Breast epithelium (tissue), 4 donors: ENCODE measurements at regions not wholly inside any gene's neighbourhood (a gene's known extent, or its start where the extent isn't known, plus 50 kb on each side); places are given as distances from the start of the nearest gene placed in this dataset.

Source experiments
- DNase-seq, 2 donors: peaks; one replicate each; pipeline ENCODE4 v3.0.0-alpha.2; 2019; ENCODE audit warnings: low spot score in 2 of 2
- H3K27ac ChIP-seq, 2 donors: fragments of 200-600 bp; sonication (generic) in 1 of 2; one replicate each; pipeline ENCODE4 v1.5.1; 2016 to 2019; ENCODE audit warnings: mild to moderate bottlenecking in 1 of 2
- H3K27me3 ChIP-seq, 2 donors: fragments of 200-600 bp; sonication (generic) in 1 of 2; one replicate each; pipeline versions ENCODE4 v1.5.1 to v1.6.0; 2017 to 2019; ENCODE audit warnings: control low read depth in 1 of 2, mild to moderate bottlenecking in 1 of 2
- H3K36me3 ChIP-seq: fragments of 200-600 bp; one replicate; pipeline ENCODE4 v1.5.1; 2019
- H3K4me1 ChIP-seq, 2 donors: fragments of 200-600 bp; sonication (generic); one replicate each; pipeline ENCODE4 v1.5.1; 2016 to 2019; ENCODE audit warnings: control low read depth in 1 of 2
- H3K4me3 ChIP-seq, 3 donors: fragments of 200-600 bp; sonication (generic); 1 replicate in 2 of 3; 2 replicates in 1 of 3; pipeline ENCODE4 v1.5.1; 2016 to 2019; ENCODE audit warnings: mild to moderate bottlenecking in 3 of 3, moderate library complexity in 2 of 3
- H3K9me3 ChIP-seq, 2 donors: fragments of 200-600 bp; sonication (generic) in 1 of 2; one replicate each; pipeline ENCODE4 v1.5.1; 2016 to 2019; ENCODE audit warnings: control low read depth in 1 of 2
- CTCF ChIP-seq, 3 donors: fragments of 450-650 bp; IDR thresholded peaks; one replicate each; pipeline ENCODE4 v1.5.1; 2016 to 2017; ENCODE audit warnings: antibody characterized with exemption in 3 of 3, mild to moderate bottlenecking in 3 of 3, moderate library complexity in 3 of 3
- POLR2A ChIP-seq: fragments of 450-650 bp; IDR thresholded peaks from one replicate; pipeline ENCODE4 v1.6.1; 2016; ENCODE audit warnings: antibody characterized with exemption, mild to moderate bottlenecking, moderate library complexity
- POLR2AphosphoS5 ChIP-seq, 3 donors: sonication (generic); formaldehyde crosslinking; IDR thresholded peaks; one replicate each; pipeline ENCODE4 v1.6.1; 2017; ENCODE audit warnings: antibody characterized with exemption in 3 of 3
- intact Hi-C: fragments of 100-400 bp; cut with DNase I; formaldehyde crosslinking; loops from one replicate; pipeline ENCODE4 v1.15.1; 2023; ENCODE audit warnings: low total_unique reads

DNA sequence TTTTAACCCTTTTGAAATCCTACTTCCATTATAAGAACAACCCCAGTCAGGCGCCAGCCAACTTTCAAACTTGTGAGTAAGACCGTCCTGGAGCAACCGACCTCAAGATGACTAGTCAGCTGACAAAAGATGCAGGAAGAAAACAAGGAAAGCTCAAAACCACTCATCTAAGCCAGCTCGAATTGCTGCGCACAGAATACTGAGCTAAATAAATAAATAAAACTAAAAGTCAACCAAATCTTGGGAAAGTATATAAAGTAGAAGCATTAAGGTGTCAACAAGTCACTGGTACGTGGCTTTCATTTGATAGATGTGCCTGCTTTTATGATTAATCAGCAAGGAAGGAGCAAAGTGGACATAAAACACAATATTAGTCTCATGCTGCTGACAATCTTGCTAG is 1269.8 kb downstream of the XPNPEP1 start:
- intact Hi-C loops = no loop called here

GRCh38 chr10:108639010-108639409 is 1284.3 kb downstream of the XPNPEP1 start:
- no peak for DNase-seq
- intact Hi-C loops = no loop called here
- no peaks in the 10 kb centered on the region for H3K4me1 ChIP-seq
- H3K36me3 ChIP-seq = no peaks in the 10 kb centered on the region
- no peaks in the 10 kb centered on the region for H3K27me3 ChIP-seq
- no peak overlapping the region for H3K4me3 ChIP-seq
- no peak for TF ChIP-seq POLR2A
- TF ChIP-seq CTCF (IDR thresholded peaks at IDR 0.05) = no peak
- no peak for TF ChIP-seq POLR2AphosphoS5 (IDR thresholded peaks at IDR 0.05)
- no peaks in the 10 kb centered on the region for H3K9me3 ChIP-seq
- no peak overlapping the region for H3K27ac ChIP-seq

More for the DNA sequence above, 1269.8 kb downstream of the XPNPEP1 start:
- H3K27me3 ChIP-seq = no peaks in the 10 kb centered on the region
- H3K4me1 ChIP-seq = no peaks in the 10 kb centered on the region
- no peak overlapping the region for H3K27ac ChIP-seq
- DNase-seq = no peak
- no peak overlapping the region for H3K4me3 ChIP-seq
- no peaks in the 10 kb centered on the region for H3K36me3 ChIP-seq
- TF ChIP-seq POLR2AphosphoS5 (IDR thresholded peaks at IDR 0.05) (no peak), CTCF (IDR thresholded peaks at IDR 0.05) (no peak), POLR2A (no peak)
- no peaks in the 10 kb centered on the region for H3K9me3 ChIP-seq

- intact Hi-C loops = no loop called here
- H3K4me1 ChIP-seq = no peaks in the 10 kb centered on the region
- TF ChIP-seq CTCF (IDR thresholded peaks at IDR 0.05) = no peak
- no peak for TF ChIP-seq POLR2AphosphoS5 (IDR thresholded peaks at IDR 0.05)
- TF ChIP-seq POLR2A = no peak
- H3K36me3 ChIP-seq = no peaks in the 10 kb centered on the region
- H3K27ac ChIP-seq = no peak overlapping the region
- H3K9me3 ChIP-seq = no peaks in the 10 kb centered on the region
- no peaks in the 10 kb centered on the region for H3K27me3 ChIP-seq
- DNase-seq = no peak
- no peak overlapping the region for H3K4me3 ChIP-seq
These were observed 1285.1 kb downstream of the XPNPEP1 start for GRCh38 chr10:108638225-108638624.

GRCh38 chr10:108633046-108633445 is 1290.3 kb downstream of the XPNPEP1 start:
- Histone ChIP-seq H3K27ac (no peak overlapping the region), H3K36me3 (no peaks in the 10 kb centered on the region)
- TF ChIP-seq POLR2A (no peak), CTCF (IDR thresholded peaks at IDR 0.05) (no peak), POLR2AphosphoS5 (IDR thresholded peaks at IDR 0.05) (no peak)

DNA sequence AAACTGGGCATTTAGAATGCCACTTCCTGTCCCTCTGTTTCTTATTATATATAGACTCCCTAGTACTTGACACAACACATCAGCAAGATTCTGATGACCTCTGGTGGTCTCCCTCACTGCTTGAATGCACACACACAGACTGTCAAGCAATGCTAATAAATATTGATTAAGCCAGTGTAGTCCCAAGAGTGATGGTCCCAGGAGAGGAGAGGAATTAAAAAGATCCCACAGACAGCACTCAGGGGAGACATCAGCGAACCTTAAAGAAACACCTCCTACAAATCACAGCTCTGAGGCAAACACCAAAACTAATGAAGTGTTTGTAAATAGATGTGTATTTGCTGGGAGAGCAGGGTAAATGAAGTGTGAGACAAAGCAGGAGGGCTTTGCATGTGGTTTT is 1291.2 kb downstream of the XPNPEP1 start:
- Histone ChIP-seq H3K36me3 (no peaks in the 10 kb centered on the region), H3K9me3 (no peaks in the 10 kb centered on the region), H3K27me3 (no peaks in the 10 kb centered on the region), H3K4me1 (no peaks in the 10 kb centered on the region), H3K27ac (no peak overlapping the region), H3K4me3 (no peak overlapping the region)
- TF ChIP-seq POLR2A (no peak), POLR2AphosphoS5 (IDR thresholded peaks at IDR 0.05) (no peak), CTCF (IDR thresholded peaks at IDR 0.05) (no peak)
- intact Hi-C loops = loop anchor here (5.0 kb wide), 1 partner anchor 625 kb away; no protein-coding TSS in a partner anchor
- DNase-seq = no peak

More at GRCh38 chr10:108633046-108633445, 1290.3 kb downstream of the XPNPEP1 start:
- intact Hi-C loops = loop anchor here (5.0 kb wide), 1 partner anchor 626 kb away; no protein-coding TSS in a partner anchor
- no peak for DNase-seq
- H3K4me1 ChIP-seq = no peaks in the 10 kb centered on the region
- H3K4me3 ChIP-seq = no peak overlapping the region
- no peaks in the 10 kb centered on the region for H3K9me3 ChIP-seq
- H3K27me3 ChIP-seq = no peaks in the 10 kb centered on the region
